ENCODE measurements at regions not wholly inside any gene's neighbourhood (a gene's known extent, or its start where the extent isn't known, plus 50 kb on each side); places are given as distances from the start of the nearest gene placed in this dataset.
"Not testable (repeated sequence)": the region's sequence is repeated elsewhere in the genome, so short reads cannot be mapped to it uniquely, and the experiment has no call there.

DNA sequence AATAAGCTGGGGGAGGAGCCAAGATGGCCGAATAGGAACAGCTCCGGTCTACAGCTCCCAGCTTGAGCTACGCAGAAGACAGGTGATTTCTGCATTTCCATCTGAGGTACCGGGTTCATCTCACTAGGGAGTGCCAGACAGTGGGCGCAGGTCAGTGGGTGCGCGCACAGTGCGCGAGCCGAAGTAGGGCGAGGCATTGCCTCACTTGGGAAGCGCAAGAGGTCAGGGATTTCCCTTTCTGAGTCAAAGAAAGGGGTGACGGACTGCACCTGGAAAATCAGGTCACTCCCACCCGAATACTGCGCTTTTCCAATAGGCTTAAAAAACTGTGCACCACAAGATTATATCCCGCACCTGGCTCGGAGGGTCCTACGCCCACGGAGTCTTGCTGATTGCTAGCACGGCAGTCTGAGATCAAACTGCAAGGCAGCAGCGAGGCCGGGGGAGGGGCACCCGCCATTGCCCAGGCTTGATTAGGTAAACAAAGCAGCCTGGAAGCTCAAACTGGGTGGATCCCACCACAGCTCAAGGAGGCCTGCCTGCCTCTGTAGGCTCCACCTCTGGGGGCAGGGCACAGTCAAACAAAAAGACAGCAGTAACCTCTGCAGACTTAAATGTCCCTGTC lies 606.4 kb downstream of the TMA16 start:
- DNase-seq = not testable (repeated sequence)

- DNase-seq = no peak
These were observed 614.5 kb downstream of the TMA16 start for GRCh38 chr4:164108971-164109370.

DNA sequence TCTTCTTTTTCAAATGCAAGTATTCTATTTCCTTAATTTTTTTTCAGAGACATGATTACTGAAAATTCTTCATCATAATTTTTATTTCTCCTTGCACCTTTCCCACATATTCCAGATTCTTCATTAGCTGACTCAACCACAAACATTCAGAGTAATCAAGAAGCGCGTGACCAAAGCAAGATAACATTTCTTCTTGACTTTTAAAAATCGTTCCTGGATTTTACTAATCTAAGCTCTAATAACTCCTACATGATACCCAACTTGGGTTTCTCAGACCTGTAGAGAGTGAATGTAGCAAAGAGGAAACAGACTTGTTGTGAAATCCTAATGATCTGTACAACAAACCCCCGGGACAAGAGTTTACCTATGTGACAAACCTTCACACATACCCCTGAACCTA lies 615.0 kb downstream of the TMA16 start:
- no peak for DNase-seq

- no peak for DNase-seq
These were observed 620.7 kb downstream of the TMA16 start for GRCh38 chr4:164115236-164115635.

- no peak for DNase-seq
These were observed 621.8 kb downstream of the TMA16 start for GRCh38 chr4:164116286-164116685.

DNA sequence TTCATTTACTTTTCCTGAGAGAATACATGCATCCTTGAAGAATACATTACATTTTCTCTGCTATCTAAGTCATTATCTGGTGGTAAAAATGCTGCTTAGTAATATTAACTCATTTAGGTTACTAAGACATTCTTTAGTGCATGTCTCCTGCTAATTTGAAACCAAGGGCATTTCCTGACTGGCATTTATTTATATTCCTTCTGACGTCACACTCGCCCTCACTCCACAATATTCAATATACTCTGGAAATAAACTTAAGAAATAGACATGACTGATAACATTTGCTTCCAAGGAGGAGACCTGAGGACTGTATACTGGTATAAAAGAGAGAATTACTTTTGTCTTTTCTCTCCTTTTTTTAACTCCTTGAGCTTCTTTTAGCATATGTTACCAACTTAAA lies 619.5 kb upstream of the SMIM31 start:
- no peak for DNase-seq

- no peak for DNase-seq
These were observed 617.7 kb upstream of the SMIM31 start for GRCh38 chr4:164136180-164136616.

DNA sequence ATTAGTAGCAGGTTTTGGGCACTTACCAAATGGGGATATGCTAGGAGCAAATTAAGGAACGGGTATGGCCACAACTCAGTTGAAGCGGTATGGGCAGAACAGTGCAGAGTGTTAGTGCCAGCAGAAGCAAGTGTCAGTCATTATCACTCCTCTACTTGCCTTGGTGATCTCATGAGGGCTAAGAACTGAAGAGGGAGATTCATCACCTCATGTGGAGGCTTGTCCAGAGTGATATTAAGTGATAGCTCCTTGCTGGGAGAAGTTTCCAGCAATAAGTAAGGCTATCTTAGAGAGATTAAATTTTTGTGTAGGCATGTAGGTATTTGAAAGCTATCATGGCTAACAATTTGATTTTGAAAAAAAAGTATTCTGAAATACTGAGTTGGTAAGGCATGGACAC lies 615.4 kb upstream of the SMIM31 start:
- no peak for DNase-seq

DNA sequence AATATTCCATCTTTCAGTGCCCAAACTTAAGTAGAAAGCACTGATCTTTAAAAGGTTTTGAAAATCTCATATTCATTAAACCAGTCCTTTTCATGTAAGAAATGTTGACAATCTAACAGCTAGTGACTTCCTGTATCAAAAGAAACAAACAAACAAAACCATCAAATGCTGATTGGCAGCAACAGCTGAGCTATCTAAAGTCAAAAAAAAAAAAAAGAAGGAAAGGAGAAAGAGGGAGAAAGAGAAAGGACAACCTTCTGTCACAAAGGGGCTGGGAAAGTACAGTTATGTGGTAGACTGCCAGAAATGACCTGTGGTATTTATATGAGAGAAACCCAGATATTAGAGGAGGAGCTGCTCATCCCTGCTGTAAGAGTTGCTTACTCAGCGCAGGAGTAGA lies 614.6 kb upstream of the SMIM31 start:
- no peak for DNase-seq

DNA sequence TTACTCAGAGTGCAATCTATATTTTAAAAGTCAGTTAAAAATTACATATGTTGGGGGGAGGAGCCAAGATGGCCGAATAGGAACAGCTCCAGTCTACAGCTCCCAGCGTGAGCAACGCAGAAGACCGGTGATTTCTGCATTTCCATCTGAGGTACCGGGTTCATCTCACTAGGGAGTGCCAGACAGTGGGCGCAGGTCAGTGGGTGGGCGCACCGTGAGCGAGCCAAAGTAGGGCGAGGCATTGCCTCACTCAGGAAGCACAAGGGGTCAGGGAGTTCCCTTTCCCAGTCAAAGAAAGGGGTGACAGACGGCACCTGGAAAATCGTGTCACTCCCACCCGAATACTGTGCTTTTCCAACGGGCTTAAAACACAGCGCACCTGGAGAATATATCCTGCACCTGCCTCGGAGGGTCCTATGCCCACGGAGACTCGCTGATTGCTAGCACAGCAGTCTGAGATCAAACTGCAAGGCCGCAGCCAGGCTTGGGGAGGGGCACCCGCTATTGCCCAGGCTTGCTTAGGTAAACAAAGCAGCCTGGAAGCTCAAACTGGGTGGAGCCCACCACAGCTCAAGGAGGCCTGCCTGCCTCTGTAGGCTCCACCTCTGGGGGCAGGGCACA lies 612.1 kb upstream of the SMIM31 start:
- not testable (repeated sequence) for DNase-seq

GRCh38 chr4:164154416-164154815 lies 599.5 kb upstream of the SMIM31 start:
- no peak for DNase-seq

GRCh38 chr4:164169591-164169990 lies 584.3 kb upstream of the SMIM31 start:
- no peak for DNase-seq

DNA sequence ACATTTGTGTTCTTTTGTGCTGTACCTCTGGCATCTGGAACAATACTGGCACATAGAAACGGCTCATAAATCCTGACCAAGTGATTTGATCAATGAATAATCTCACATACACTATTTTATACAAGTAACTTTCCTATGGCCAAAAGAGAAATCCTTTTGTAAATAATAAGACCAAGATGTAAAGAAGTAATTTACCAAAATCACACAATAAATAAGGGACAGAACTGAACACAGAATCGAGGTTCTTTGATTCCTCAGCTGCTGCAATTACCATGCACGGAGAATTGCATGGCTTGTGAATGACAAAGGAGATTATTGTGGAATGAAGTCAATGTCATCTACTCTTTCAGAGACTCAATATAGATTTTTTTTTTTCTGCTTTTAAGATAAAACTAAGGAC lies 576.8 kb upstream of the SMIM31 start:
- DNase-seq = no peak

GRCh38 chr4:164177753-164178152 lies 576.2 kb upstream of the SMIM31 start:
- DNase-seq = no peak

- DNase-seq = no peak
These were observed 565.7 kb upstream of the SMIM31 start for GRCh38 chr4:164188236-164188635.

DNA sequence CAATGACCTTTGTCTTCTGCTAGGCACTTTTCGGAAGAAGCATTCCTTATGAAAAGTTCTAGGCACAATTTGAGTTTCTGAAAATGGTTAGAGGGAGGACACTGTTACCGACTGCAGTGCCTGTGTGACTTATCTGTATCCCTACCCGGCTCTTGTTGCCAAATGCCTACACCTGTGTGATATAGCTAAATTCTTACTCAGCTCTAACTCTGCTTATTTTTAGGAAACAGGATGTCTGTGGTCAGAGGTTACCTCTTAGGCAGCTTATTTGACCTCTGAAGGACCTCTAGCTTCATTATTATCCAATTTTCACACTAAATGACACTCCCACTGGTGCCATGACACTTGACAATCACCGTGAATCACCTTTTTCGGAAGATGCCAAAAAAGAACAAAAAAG lies 561.1 kb upstream of the SMIM31 start:
- no peak for DNase-seq

- DNase-seq = no peak
These were observed 560.3 kb upstream of the SMIM31 start for GRCh38 chr4:164193676-164194075.

DNA sequence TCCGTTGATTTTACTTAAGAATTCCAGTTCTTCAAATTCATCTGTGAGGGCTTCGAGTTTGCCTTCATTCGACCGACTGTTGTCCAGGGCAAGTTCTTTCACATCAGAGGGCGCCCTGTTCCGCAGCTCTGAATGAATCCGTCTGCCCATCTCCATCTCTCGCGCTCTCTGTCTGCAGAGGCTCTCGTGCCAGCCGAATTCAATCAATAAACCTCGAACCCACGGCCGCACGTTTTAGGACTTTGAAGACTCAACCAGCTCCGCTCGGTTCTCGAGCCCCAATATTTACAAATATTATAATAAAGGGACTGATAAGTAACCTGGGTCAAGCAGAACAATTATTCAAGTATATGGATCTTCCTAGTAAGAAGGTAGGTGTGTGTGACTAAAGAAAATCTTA lies 556.4 kb upstream of the SMIM31 start:
- no peak for DNase-seq

DNA sequence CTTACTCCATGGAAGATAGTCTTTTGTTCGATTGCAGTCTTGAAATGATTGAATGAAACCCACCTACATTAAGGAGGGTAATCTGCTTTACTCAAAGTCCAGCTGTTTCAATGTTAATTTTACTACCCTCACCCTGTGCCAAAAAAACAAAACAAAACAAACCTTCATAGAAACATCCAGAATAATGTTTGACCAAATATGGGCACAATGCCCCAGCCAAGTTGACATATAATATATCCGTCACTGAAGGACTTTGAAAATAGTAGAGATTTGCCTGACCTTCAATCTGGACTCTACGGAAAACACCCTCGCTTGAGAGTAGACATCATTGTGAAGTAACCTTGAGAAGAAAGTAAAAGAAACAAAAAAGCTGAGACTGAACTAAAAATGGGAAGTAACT lies 550.5 kb upstream of the SMIM31 start:
- no peak for DNase-seq

DNA sequence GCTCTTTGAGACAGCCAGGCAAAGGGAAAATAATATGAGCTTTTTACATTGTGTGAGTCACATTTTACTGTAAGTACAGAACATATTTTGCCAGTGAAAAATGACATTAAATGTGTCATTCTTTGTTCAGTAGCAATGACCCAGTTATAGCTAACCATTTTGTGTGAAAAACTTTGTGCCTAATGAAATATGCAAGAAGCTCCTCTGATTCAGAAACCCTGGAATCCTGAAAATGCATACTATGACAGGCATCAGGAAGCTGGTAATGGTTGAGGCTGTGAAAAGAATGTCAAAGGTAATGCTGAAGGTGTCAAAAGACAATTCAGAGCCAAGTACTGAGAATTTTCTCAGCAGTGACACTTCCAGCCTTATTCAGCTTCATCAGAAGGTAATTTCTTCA lies 549.5 kb upstream of the SMIM31 start:
- no peak for DNase-seq

DNA sequence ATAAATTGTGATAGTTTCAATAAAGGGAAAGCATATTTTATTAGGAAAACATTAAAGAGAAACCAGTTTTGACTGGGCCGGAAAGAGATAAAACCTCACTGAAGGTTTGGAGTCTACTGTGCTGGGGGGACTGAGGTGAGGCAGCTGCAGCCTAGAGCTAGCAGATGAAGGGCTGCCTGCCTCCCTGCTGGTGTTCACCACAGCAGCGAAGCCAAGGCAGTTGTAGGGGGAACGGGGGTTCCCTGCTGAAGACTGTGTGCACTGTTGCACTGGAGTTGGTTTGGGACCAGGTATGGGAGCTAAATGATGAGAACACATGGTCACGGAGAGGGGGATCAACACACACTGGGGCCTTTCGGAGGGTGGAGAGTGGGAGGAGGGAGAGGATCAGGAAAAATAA lies 546.5 kb upstream of the SMIM31 start:
- no peak for DNase-seq

- DNase-seq = no peak
These were observed 543.6 kb upstream of the SMIM31 start for GRCh38 chr4:164210377-164210776.

DNA sequence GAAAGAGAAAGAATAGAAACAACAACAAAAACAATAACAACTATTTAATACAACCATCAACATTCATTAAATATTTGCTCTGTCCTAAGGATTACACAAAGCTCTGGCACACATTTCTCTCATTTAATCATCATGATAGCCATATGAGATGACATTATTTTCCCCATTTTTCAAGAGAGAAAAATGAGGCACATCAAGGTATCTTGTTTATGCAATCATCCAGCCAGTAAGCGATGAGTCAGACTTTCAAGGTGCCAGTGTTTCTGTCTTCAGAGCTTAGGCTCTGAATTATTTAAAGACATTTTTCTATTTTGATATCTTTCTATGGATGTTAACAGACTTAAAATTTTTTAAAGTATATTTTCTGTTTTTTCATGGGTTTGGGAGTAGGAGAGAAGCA lies 541.8 kb upstream of the SMIM31 start:
- DNase-seq = no peak

DNA sequence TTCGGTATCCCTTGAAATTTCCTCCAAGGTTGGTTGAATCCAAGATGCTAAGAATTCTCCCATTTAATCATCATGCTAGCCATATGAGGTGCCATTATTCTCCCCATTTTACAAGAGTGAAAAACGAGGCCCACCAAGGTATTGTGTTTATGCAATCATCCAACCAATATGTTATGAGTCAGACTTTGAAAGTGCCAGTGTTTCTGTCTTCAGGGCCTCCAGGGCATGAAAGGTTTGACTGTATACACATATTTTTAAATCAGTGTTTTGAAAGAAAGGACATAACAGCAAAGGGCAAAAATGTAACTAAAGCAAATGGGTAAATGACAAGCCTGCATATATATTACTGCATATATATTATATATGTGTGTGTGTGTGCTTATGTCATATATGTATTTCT lies 541.2 kb upstream of the SMIM31 start:
- DNase-seq = no peak

- DNase-seq = no peak
These were observed 538.7 kb upstream of the SMIM31 start for GRCh38 chr4:164215113-164215741.
